Smooth muscle cell (in vitro differentiated cells): ENCODE measurements at regions not wholly inside any gene's neighbourhood (a gene's known extent, or its start where the extent isn't known, plus 50 kb on each side); places are given as distances from the start of the nearest gene placed in this dataset.

Experiments
- DNase-seq: peaks from one replicate; lab custom pipeline; 2025; ENCODE audit not compliant: unreplicated experiment; lab: John Stamatoyannopoulos, UW
- H2AFZ ChIP-seq: fragments of 200-600 bp; sonication (generic); 2 replicates; pipeline ENCODE4 v1.6.0; 2016; ENCODE audit warnings: antibody characterized with exemption, low read depth, mild to moderate bottlenecking
- H3F3A ChIP-seq: fragments of 200-600 bp; sonication (generic); 2 replicates; pipeline ENCODE4 v1.6.0; 2017; ENCODE audit warnings: antibody characterized with exemption, low read depth
- H3K27ac ChIP-seq: fragments of 200-600 bp; sonication (generic); 2 replicates; pipeline ENCODE4 v1.5.1; 2016; ENCODE audit warnings: low read depth, mild to moderate bottlenecking
- H3K27me3 ChIP-seq: fragments of 200-600 bp; sonication (generic); 2 replicates; pipeline ENCODE4 v1.6.1; 2016; ENCODE audit warnings: low read depth, mild to moderate bottlenecking
- H3K36me3 ChIP-seq: fragments of 200-600 bp; sonication (generic); 2 replicates; pipeline ENCODE4 v1.5.1; 2016; ENCODE audit warnings: low read depth
- H3K4me1 ChIP-seq: fragments of 200-600 bp; sonication (generic); 2 replicates; pipeline ENCODE4 v1.5.1; 2016; ENCODE audit warnings: low read depth
- H3K4me2 ChIP-seq: fragments of 200-600 bp; sonication (generic); 2 replicates; pipeline ENCODE4 v1.6.0; 2016; ENCODE audit warnings: mild to moderate bottlenecking
- H3K4me3 ChIP-seq: fragments of 200-600 bp; sonication (generic); 2 replicates; pipeline ENCODE4 v1.5.1; 2016; ENCODE audit warnings: mild to moderate bottlenecking
- H3K79me2 ChIP-seq: fragments of 200-600 bp; sonication (generic); 2 replicates; pipeline ENCODE4 v1.6.0; 2016; ENCODE audit warnings: low read depth, mild to moderate bottlenecking
- H3K9ac ChIP-seq: fragments of 200-600 bp; sonication (generic); 2 replicates; pipeline ENCODE4 v1.6.0; 2016; ENCODE audit warnings: low read depth
- H3K9me3 ChIP-seq: fragments of 200-600 bp; sonication (generic); replicated peaks from 2 replicates; pipeline ENCODE4 v1.5.1; 2016; ENCODE audit warnings: low read depth
- H4K20me1 ChIP-seq: fragments of 200-600 bp; sonication (generic); 2 replicates; pipeline ENCODE4 v1.6.0; 2016; ENCODE audit warnings: low read depth
- CTCF ChIP-seq: fragments of 200-600 bp; sonication (generic); IDR thresholded peaks from 2 replicates; pipeline ENCODE4 v1.5.1; 2017; ENCODE audit warnings: borderline replicate concordance, mild to moderate bottlenecking, antibody characterized with exemption; ENCODE audit not compliant: insufficient read depth, poor library complexity, severe bottlenecking
- WGBS: methylation state at CpG from one replicate; pipeline ENCODE4 v1.1.7; 2016; ENCODE audit warnings: low lambda C conversion rate; 5-methylcytosine and 5-hydroxymethylcytosine counted together

GRCh38 chr7:96526496-96526895 lies 183.2 kb downstream of the SEM1 start:
- Histone ChIP-seq H3K4me2 (no peak overlapping the region), H3F3A (no peaks in the 10 kb centered on the region), H3K79me2 (no peaks in the 10 kb centered on the region), H3K27me3 (peaks cover 5% of the 10 kb centered on the region), H3K9me3 (no peaks in the 10 kb centered on the region), H3K36me3 (no peaks in the 10 kb centered on the region), H3K4me3 (no peak overlapping the region), H4K20me1 (no peaks in the 10 kb centered on the region), H3K4me1 (peaks cover 12% of the 10 kb centered on the region), H3K9ac (no peak overlapping the region), H2AFZ (no peak overlapping the region), H3K27ac (no peak overlapping the region)
- TF ChIP-seq CTCF: no peak
- WGBS: 53% methylated on average over 1 of the region's 1 CpG
- DNase-seq: no peak

- Histone ChIP-seq H3K9me3 (no peaks in the 10 kb centered on the region), H2AFZ (no peak overlapping the region), H3K4me3 (no peak overlapping the region), H3K36me3 (no peaks in the 10 kb centered on the region), H3K79me2 (no peaks in the 10 kb centered on the region), H3K9ac (no peak overlapping the region), H4K20me1 (no peaks in the 10 kb centered on the region), H3K4me1 (peaks cover 6% of the 10 kb centered on the region), H3F3A (no peaks in the 10 kb centered on the region), H3K27ac (no peak overlapping the region), H3K4me2 (no peak overlapping the region), H3K27me3 (peaks cover 4% of the 10 kb centered on the region)
- WGBS: 82% methylated on average over 13 of the region's 13 CpGs
- TF ChIP-seq CTCF: no peak
- DNase-seq: no peak
These were observed 188.4 kb downstream of the SEM1 start for GRCh38 chr7:96521068-96521894.

GRCh38 chr7:96508371-96508770 lies 186.5 kb upstream of the SLC25A13 start:
- no peak for DNase-seq
- H3K4me1 ChIP-seq: no peaks in the 10 kb centered on the region
- H3K4me3 ChIP-seq: no peak overlapping the region
- no peak overlapping the region for H2AFZ ChIP-seq
- H3K27ac ChIP-seq: no peak overlapping the region
- no peaks in the 10 kb centered on the region for H3K36me3 ChIP-seq
- no peaks in the 10 kb centered on the region for H3K79me2 ChIP-seq
- H3K4me2 ChIP-seq: no peak overlapping the region
- H3K9me3 ChIP-seq: no peaks in the 10 kb centered on the region
- no peaks in the 10 kb centered on the region for H3F3A ChIP-seq
- TF ChIP-seq CTCF: no peak
- H4K20me1 ChIP-seq: no peaks in the 10 kb centered on the region
- WGBS: 80% methylated on average over 1 of the region's 1 CpG
- no peak overlapping the region for H3K9ac ChIP-seq
- H3K27me3 ChIP-seq: peaks cover 14% of the 10 kb centered on the region

- H2AFZ ChIP-seq: no peak overlapping the region
- H3K4me1 ChIP-seq: no peaks in the 10 kb centered on the region
- H3F3A ChIP-seq: no peaks in the 10 kb centered on the region
- no peaks in the 10 kb centered on the region for H3K9me3 ChIP-seq
- no peaks in the 10 kb centered on the region for H3K36me3 ChIP-seq
- no peak for TF ChIP-seq CTCF
- H3K27ac ChIP-seq: no peak overlapping the region
- DNase-seq: no peak
- H3K27me3 ChIP-seq: no peaks in the 10 kb centered on the region
- no peak overlapping the region for H3K4me3 ChIP-seq
- H3K4me2 ChIP-seq: no peak overlapping the region
- H3K9ac ChIP-seq: no peak overlapping the region
- H4K20me1 ChIP-seq: no peaks in the 10 kb centered on the region
- 65% methylated on average over 1 of the region's 1 CpG for WGBS
- H3K79me2 ChIP-seq: no peaks in the 10 kb centered on the region
These were observed 181.7 kb upstream of the SLC25A13 start for GRCh38 chr7:96503597-96503996.
